ENCODE measurements at regions not wholly inside any gene's neighbourhood (a gene's known extent, or its start where the extent isn't known, plus 50 kb on each side); places are given as distances from the start of the nearest gene placed in this dataset.

DNA sequence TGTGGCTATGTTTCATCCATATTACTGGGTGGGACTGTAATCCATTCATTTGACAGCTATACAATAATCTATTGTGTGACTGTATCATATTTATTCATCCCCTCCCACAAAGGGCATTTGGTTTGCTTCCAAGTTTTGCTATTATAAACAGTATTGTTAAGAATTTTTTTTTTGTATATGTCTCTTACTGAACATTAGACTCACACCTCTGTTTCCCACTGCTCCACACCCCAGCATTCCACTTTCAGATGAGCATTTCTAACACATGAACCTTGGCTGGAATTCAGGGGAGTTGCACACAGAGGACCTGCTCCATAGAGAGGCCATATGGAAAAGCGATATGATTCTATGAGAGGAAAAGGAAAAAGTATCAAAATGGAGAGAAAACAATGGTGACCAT is 81.6 kb upstream of the DKK2 start:
- Histone ChIP-seq H3K4me2 (no peak overlapping the region), H3K9me3 (ENCODE audit: low read depth) (no peaks in the 10 kb centered on the region), H3K27ac (no peak overlapping the region), H3K4me3 (no peak overlapping the region), H3K4me1 (ENCODE audit: insufficient read depth) (no peaks in the 10 kb centered on the region), H3K9me2 (replicated peaks; ENCODE audit: insufficient read depth) (no peaks in the 10 kb centered on the region), H4K20me1 (ENCODE audit: insufficient read depth, poor library complexity, severe bottlenecking) (no peaks in the 10 kb centered on the region), H3K79me2 (no peaks in the 10 kb centered on the region), H3K27me3 (no peaks in the 10 kb centered on the region), H3K36me3 (replicated peaks; ENCODE audit: insufficient read depth, low read depth) (no peaks in the 10 kb centered on the region), H2AFZ (no peak overlapping the region)
- TF ChIP-seq EZH2phosphoT487 (IDR thresholded peaks at IDR 0.05; ENCODE audit: low read depth, severe bottlenecking, unreplicated experiment) (no peak), EZH2 (IDR thresholded peaks at IDR 0.05; ENCODE audit: borderline replicate concordance) (no peak), CTCF (IDR thresholded peaks at IDR 0.05; ENCODE audit: poor library complexity) (no peak)
- DNase-seq (ENCODE audit: low spot score), result no peak
- whole genome bisulfite sequencing (ENCODE audit: low lambda C conversion rate, missing lambda C conversion rate), result 97% methylated on average over 1 of the region's 1 CpG

GRCh38 chr4:107115185-107115847 is 79.2 kb upstream of the DKK2 start:
- Histone ChIP-seq H3K4me1 (ENCODE audit: insufficient read depth) (no peaks in the 10 kb centered on the region), H3K9me3 (ENCODE audit: low read depth) (no peaks in the 10 kb centered on the region), H3K27me3 (no peaks in the 10 kb centered on the region), H3K4me3 (no peak overlapping the region), H2AFZ (no peak overlapping the region), H3K27ac (no peak overlapping the region), H3K9me2 (replicated peaks; ENCODE audit: insufficient read depth) (no peaks in the 10 kb centered on the region), H4K20me1 (ENCODE audit: insufficient read depth, poor library complexity, severe bottlenecking) (no peaks in the 10 kb centered on the region), H3K79me2 (no peaks in the 10 kb centered on the region), H3K36me3 (replicated peaks; ENCODE audit: insufficient read depth, low read depth) (no peaks in the 10 kb centered on the region), H3K4me2 (no peak overlapping the region)
- no peak for DNase-seq (ENCODE audit: low spot score)
- TF ChIP-seq EZH2 (IDR thresholded peaks at IDR 0.05; ENCODE audit: borderline replicate concordance), result no peak
- no peak for TF ChIP-seq EZH2phosphoT487 (IDR thresholded peaks at IDR 0.05; ENCODE audit: low read depth, severe bottlenecking, unreplicated experiment)
- TF ChIP-seq CTCF (IDR thresholded peaks at IDR 0.05; ENCODE audit: poor library complexity), result no peak
- 90% methylated on average over 5 of the region's 5 CpGs for WGBS (ENCODE audit: low lambda C conversion rate, missing lambda C conversion rate)

GRCh38 chr4:107114059-107114458 is 77.9 kb upstream of the DKK2 start:
- DNase-seq (ENCODE audit: low spot score), result no peak
- Histone ChIP-seq H3K27ac (no peak overlapping the region), H3K79me2 (no peaks in the 10 kb centered on the region), H3K9me2 (replicated peaks; ENCODE audit: insufficient read depth) (no peaks in the 10 kb centered on the region), H3K9me3 (ENCODE audit: low read depth) (no peaks in the 10 kb centered on the region), H2AFZ (no peak overlapping the region), H3K4me3 (no peak overlapping the region), H3K4me2 (no peak overlapping the region), H3K4me1 (ENCODE audit: insufficient read depth) (no peaks in the 10 kb centered on the region), H3K27me3 (no peaks in the 10 kb centered on the region), H4K20me1 (ENCODE audit: insufficient read depth, poor library complexity, severe bottlenecking) (no peaks in the 10 kb centered on the region), H3K36me3 (replicated peaks; ENCODE audit: insufficient read depth, low read depth) (no peaks in the 10 kb centered on the region)
- WGBS (ENCODE audit: low lambda C conversion rate, missing lambda C conversion rate), result 96% methylated on average over 2 of the region's 2 CpGs
- TF ChIP-seq EZH2 (IDR thresholded peaks at IDR 0.05; ENCODE audit: borderline replicate concordance) (no peak), EZH2phosphoT487 (IDR thresholded peaks at IDR 0.05; ENCODE audit: low read depth, severe bottlenecking, unreplicated experiment) (no peak), CTCF (IDR thresholded peaks at IDR 0.05; ENCODE audit: poor library complexity) (no peak)

Data from hepatocyte (in vitro differentiated cells).